HG03196 (cell line): ENCODE measurements at regions not wholly inside any gene's neighbourhood (a gene's known extent, or its start where the extent isn't known, plus 50 kb on each side); places are given as distances from the start of the nearest gene placed in this dataset.

Experiments
- ATAC-seq: cut with Tn5 transposase; IDR thresholded peaks from one replicate; pipeline ENCODE4 v1.9.1; 2021; ENCODE audit not compliant: unreplicated experiment

DNA sequence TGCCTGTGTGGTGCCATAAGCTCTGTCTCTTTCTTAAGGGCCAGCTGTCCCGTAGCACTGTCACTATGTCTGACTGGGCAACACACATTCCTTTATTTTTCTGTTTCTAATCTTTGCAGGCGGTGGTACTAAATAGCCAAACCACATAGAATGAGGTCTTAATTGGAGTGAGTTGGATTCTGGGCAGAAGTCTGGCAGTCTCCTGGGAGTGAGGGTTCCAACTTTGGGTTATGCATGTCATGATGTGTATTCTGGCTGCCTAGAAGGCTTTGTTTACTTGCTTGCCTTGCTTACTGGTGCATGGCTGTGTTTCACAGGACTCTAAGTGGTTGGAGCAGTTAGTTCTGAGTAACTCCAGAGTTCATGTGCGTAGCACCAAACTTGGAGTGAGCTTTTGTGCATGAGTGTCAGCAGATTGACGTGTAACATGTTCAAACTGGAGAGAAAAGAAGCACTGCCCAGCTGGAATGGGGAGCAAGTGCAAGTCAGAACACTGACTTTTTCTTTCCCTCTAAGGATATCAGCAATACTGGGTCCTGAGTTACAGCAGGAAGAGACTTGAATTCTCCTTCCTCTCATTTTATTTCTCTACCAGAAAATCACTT lies 185.8 kb downstream of the PCSK1 start:
- no peak for ATAC-seq

DNA sequence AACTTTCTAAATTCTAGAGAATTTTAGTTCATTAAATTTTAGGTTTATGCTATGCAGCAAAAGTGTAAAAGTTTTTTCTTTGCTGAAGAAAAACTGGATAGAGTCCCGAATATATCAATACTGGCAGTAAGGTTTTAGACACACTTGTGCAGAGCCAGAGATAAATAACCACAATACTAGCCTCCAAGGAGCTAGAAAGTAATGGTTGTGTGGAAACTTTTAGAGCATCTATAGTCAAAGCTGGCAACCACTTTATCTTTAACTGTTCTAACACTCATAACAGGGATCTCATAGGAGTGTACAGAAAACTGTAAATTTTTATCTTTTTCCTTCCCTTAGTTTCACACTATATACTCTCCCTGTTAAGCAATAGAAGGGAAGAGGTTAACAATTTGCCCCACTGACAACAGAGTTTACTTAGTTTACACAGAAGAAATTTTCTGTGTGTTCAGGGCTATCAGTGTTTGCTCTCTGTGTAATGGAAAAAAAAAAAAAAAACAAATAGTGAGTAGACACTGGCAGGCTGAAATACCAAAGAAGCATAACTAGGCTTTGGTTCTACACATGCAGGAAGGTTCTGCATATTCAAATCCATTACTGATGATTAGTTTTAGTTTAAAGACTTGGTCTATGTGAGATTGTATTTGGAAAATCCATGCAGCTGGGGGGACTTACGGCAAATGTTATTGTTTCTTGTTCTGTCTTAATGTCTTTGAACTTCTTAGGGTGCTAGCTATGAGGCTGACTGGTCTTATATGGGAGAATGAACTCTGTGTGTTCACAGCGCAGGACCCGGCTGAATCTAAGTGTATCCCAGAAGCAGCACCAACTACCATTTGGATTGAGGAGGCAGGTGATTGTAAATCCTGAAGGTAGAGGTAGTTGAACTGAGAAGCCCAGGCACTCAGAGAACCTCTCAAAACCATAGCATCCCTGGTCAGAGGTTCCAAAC lies 187.6 kb downstream of the PCSK1 start:
- ATAC-seq: no peak

DNA sequence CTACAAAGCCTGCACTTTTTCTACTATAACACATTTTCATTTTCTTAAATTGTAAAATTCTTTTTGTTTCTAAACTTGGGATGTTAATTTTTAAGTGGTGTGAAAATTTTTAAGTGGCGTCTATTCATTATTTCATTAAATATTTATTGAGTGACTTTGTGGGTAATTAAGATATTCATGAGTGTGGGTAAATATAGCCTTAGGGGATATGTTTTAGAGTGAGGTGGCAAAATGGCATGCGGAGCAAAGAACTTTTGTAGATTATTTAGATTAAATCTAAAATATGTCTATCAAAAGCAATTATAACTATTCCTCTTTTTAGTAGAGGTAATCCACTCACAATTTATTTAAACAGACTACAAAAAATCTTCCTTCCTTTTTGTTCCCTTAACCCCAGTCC lies 188.4 kb downstream of the PCSK1 start:
- ATAC-seq: no peak

DNA sequence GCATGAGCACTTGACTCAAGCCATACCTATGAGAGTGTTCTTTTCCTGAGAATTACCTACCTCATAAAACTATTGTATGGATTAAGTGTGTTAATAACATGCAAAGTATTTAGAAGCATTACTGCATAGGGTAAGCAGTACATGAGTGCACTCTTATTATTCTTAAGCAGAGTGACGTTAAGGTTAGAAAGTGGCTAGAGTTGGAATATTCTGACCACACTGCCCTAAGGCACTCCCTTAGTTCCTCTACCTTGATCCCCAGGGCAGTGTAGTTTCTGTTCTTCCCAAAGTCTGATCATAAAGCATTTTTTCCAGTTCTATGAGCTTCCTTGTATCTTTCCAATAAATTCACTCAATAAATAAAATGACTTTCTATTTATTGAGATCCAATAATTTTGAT lies 189.2 kb downstream of the PCSK1 start:
- no peak for ATAC-seq

DNA sequence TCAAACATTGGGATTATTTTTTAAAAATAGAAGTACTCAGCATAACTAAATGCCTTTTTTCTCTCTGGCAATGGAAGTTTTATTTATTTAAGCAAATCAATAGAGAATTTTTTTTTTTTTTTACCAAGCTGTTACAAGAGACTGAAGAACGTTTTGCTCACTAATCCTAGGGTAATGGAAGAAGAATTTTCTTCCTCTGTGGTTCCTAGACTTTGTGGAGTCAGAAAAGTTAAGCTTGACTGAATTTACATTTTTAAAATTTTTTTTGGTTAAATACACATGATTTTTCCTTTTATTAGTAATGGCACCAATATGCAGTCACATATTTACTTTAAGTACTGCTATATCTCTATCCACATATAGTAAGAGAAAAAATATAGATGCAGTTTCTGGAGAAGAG lies 189.8 kb downstream of the PCSK1 start:
- ATAC-seq: no peak

DNA sequence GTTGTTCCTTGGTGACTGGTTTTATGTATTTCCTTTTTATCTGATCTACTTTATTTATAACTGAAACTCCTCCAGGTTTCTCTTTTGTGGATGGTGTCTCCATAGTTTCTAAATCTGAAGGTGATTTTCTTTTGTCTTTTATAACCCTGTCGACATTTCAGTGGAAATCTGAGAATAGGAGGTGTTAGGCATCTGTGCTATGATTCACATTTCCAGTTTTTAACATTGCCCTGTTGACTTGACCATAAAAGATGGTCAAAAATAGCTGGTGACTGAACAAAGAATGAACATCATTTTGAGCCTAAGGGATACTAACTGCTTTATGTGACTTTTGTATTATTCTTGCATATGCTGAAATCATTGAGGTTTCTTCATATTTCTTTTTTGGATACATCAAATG lies 190.5 kb downstream of the PCSK1 start:
- ATAC-seq: no peak

DNA sequence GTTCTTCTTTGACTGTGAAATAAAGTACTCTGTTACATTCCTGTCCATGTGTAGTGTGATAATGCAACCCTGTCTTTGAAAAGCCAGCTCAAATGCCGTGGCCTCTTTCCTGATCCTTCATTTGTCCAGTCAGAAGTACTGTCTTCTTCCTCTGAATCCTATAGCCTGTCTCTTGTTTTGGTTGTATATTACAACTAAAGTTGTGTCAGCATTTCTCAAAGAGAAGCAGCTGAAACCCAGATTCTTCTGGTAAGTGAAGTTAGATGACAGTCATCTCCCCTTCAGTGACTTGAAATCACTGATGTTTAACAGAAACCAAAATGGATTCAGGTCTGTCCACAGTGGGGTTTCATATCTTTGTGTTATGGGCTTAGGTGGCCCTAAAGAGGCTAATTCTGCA lies 196.2 kb downstream of the PCSK1 start:
- ATAC-seq: no peak

DNA sequence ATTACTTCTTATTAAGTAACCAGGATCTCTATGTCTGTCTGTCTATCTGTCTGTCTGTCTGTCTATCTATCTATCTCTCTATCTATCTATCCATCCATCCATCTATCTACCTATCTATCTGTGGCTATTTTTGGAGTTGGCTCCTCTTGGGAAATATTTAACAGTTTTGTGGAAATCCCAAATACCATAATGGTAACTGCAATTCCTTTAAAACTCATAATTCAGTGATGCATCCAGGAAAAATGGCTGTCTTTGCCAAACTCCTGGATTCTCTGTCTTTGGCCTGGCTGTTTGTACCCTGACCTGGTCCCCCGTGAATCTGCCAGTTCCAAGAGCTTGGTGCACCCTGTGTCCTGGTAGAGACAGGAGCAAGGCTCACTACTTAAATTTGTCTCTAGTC lies 197.0 kb downstream of the PCSK1 start:
- ATAC-seq: no peak

DNA sequence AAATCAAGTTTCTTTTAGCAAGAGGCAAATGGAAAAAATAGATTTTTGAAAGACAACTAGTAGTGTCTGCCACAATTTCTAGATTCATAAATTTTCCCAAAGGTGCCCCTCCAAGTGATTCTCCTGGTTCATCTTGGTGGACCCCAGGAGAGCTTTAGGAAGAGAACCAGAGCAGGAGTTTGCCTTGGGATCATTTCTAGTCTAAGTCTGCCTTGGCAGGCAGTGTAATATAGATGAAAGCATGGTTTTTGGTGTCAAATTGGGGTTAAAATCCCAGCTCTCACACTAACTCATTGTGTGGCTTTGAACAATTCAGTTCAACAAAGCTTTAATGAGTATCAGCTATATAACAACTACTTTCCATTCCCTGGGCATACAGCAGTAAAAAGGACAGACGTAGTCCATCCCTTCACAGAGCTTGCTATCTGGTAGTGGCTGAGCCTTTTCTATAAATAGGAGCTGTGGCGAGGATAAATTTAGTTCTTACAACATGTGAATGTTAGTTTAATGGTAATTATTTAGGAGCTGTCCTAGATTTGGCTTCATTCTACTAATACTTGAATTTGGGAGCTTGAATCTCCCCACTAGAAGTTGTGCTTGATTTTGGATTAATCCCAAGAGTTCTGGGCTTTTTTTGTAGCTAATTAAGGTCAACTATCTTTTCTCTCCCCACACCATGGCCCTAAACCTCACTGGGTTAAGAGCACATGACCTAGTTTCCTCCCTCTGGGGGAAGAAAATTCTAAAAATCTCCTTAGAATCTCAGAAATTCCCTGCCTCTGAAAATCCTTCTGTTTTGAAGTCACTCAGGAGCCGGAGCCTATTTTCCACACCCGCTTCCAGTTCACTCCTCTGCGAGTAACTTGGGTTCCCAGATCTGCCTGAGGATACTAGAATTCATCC lies 197.8 kb downstream of the PCSK1 start:
- ATAC-seq: no peak

DNA sequence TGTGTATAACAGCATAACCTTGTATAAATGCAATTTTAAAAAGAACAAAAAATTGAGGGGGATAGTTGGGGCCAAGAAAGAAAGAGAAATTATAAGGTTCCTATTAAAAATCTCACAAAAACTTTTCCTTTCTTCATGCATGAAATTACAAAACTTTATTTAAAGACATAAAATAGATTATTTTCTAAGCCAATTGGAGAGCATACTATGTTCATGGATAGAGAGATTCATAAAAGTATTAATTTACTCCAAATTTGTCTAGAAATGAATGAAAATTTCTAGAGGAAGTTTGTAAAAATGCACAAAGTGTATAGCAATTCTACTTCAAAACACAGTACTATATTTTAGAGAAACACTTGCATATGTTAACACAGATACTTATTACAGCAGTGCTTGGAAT lies 200.4 kb downstream of the PCSK1 start:
- no peak for ATAC-seq

DNA sequence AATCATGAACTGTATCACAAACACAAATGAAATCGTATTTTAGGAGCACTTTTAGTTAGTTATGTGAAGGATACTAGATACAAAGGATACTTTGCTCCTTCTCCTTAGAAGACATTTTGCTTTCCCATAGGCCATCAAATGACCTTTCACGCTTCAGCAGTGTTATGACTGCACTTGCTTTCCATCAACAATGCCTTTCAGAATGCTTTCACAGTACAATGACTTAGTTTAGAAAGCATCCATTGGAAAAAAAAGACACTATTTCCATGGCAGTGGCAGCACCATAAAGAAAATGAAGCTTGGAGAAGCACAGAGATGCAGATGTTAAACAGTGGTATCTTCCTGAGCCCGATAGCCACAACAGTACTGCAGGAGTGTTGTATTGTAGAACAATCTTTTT lies 203.9 kb downstream of the PCSK1 start:
- ATAC-seq: no peak

DNA sequence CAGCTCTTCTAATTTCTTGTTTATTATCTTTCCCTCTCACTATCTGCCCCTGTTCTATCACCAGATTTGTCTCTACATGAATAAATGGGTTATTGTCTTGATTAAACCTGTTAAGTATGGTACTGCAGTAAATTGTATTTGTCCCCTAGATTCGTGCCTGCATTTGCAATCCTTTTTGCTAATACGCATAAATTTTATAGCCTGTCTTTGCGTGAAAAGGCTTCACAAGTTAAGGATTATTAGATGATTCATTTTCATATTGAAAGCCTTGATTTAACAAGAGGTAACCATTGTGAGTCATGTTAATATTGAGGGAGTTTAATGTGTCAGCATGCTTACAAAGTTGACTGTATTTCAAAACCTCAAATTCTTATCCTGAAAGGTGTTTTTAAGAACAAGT lies 204.6 kb downstream of the PCSK1 start:
- no peak for ATAC-seq

DNA sequence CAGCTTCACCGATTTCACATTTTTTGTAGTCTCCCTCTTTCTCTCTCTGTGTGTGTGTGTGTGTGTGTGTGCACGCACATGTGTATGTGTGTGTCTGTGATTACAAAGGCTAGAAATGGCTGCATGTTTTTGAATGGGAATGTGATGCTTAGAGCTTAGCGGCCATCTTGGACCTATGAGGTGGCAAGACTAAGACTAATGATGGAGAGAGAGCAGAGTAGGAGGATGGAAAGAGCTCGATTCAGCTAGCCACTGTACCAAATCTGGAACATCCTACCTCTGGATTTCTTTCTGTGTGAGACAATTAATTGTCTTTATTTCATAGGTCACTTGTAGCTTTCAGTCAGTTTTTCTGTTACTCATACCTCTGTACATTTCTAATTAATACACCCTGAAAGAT lies 205.1 kb downstream of the PCSK1 start:
- no peak for ATAC-seq

DNA sequence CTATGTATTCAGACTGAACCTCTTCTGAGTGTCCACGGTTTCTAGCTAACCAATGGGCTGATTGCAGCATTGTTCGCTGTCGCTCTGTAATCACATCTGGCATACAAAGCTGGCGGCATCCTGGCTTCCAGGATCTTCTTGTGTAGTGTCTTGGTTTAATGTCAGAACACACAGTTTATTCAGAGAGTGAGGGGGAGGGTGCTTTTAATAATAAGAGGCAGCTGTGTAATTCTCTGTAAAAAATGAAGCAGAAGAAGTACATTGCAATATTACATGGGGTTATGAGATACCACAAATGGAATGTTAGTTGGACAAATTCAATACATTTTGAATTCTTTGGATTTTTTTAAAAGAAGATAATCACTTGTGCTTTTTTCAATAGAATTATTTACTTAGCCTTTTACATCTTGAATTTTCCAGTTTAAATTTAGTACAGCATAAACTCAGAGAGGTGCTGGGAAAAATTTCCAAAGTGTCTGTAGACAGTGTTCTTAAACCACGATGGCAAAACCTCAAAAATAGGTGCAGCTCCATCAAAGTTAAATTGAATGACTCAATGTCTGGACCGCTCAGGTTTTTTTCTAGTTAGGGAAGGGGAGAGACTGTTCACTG lies 206.0 kb downstream of the PCSK1 start:
- no peak for ATAC-seq

DNA sequence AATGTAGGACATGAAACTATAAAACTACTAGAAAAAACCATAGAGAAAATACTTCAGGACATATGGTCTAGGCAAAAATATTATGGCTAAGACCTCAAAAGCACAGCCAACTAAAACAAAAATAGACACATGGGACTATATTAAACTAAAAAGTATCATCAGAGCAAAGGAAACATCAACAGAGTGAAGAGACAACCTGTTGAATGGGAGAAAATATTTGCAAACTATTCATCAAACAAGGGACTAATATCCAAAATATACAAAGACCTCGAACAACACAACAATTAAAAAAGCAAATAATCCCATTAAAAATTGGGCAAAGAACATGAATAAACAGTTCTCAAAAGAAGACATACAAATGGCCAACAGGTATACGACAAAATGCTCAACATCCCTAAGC lies 210.9 kb downstream of the PCSK1 start:
- ATAC-seq: no peak

DNA sequence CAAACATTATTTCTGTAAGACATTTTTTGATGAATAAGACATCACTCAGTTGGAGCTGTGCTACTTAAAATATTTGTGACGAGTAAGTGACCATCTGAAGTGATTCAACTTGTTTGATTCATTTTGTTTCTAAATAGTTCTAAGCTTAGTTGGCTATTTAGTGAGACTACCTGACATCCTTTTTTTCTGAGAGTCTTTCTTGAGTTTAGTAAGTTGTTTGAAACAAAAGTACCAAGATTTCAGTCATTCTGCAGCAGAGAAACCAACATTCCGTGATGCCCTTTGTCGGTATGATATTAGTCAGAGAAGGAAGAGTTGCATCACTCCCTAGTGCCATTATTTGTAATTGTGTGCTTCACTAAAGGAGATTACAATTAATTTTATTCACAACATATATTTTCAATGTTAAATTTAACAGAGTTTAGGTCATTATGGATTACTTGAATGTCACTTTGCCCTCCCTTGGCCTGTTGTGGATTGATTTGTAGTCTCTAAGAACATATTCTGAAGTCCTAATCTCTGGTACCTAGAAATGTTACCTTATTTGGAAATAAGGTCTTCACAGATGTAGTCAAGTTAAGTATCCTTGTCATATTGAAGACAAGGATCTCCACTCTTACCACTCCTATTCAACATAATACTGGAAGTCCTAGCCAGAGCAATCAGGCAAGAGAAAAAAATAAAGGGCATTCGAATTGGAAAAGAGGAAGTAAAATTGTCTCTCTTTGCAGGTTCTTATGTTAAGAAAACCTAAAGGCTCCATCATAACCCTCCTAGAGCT lies 212.2 kb downstream of the PCSK1 start:
- ATAC-seq: no peak

DNA sequence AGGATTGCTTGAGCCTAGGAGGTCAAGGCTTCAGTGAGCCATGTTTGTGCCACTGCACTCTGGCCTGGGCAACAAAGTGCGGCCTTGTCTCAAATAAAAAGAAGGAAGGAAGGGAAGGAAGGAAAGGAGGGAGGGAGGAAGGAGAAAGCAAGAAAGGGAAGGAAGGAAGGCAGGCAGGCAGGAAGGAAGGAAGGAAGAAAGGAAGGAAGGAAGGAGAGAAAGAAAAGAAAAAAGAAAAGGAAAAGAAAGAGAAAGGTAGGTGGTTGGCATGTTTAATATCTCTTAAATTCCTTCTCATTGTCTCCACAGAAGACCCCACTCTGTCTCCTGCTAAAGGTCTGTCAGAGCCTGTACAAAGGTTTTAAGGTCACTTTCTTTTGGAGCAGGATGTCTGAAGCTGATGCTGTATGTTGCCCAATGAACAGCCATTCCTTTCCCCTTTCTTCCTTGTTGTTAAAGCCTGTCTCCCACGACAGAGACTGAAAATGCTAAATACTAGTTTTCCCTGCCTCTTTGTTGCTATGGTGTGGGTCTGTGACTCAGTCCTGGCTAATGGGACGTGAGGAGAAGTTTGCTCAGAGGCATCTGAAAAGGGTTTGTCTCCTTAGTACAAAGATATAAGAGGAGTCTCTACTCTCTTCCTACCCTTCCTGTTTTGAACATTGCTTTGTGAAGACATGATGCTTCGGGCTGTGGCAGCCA lies 213.3 kb downstream of the PCSK1 start:
- no peak for ATAC-seq

DNA sequence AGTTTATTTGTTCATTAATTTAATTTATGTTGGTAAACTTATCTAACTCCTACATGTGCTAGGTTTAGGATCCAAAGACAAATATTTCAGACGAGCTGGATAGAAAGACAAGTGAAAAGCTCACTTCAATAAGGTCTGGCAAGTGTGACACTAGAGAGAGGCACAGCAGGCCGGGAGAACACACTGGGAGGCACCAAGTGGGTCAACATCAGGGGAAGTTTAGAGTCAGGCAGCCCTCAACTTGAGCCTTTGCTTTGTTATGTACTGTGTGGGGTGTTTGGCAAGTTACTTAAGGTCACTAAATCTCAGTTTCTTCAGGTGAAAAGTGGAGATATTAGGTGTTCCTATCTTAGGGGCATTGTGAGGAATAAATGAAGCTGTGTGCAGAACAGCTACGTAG lies 214.4 kb downstream of the PCSK1 start:
- ATAC-seq: no peak

DNA sequence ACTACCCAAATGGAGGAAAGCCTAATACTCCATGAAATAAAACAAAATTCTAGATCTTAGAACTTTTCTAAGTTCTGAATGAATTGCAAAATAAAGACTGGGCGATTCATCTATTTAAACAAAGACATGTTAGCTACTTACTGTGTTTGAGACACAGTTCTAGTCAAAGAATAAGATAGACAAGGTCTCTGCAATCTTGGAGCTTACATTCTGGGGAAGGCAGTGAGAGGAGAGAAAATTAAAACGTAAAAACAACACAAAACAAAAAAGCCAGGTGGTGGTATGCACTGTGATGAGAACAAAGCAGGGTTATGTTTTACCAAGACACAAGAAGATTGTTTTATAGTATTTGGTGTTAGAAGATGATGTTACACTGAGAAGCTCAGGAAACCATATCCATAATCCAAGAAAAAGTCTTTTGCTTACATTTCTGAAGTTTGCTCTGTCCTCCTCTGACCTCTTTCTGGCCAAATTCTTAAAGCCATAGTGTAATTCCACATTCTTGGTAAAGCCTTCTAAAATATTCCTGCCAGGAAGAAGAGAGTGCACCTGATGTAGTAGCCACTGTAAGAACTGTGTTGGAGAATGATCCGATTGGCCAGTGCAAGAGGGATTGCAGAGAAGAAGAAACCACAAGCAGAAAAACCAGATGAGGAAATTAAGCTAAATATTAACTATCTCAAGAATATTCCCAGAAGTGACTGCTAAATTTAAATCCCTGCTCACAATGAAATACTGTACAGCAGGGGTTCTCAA lies 218.4 kb downstream of the PCSK1 start:
- no peak for ATAC-seq
